SU-DHL-6 (cell line): ENCODE measurements at regions not wholly inside any gene's neighbourhood (a gene's known extent, or its start where the extent isn't known, plus 50 kb on each side); places are given as distances from the start of the nearest gene placed in this dataset.

ENCODE experiments used
- H2AFZ ChIP-seq: fragments of 200-600 bp; sonication (generic); 2 replicates; pipeline ENCODE4 v1.6.1; 2014; ENCODE audit warnings: low read depth, mild to moderate bottlenecking, moderate library complexity, mixed read lengths, antibody characterized with exemption, low read length; ENCODE audit not compliant: severe bottlenecking
- H3F3A ChIP-seq: fragments of 200-600 bp; shearing (Covaris generic); 2 replicates; pipeline ENCODE4 v1.6.0; 2016; ENCODE audit warnings: antibody characterized with exemption, mild to moderate bottlenecking; ENCODE audit not compliant: insufficient read depth
- H3K27ac ChIP-seq: fragments of 200-600 bp; sonication (generic); 2 replicates; pipeline ENCODE4 v1.5.1; 2016; ENCODE audit warnings: low read depth, mild to moderate bottlenecking, low read length, moderate library complexity, mixed read lengths
- H3K27me3 ChIP-seq: fragments of 200-600 bp; sonication (generic), shearing (Covaris generic); 2 replicates; pipeline ENCODE4 v1.6.0; 2014; ENCODE audit warnings: mild to moderate bottlenecking, low read length
- H3K36me3 ChIP-seq: fragments of 200-600 bp; sonication (generic); 2 replicates; pipeline ENCODE4 v1.6.1; 2014; ENCODE audit warnings: mild to moderate bottlenecking, low read length, mixed read lengths
- H3K4me2 ChIP-seq: fragments of 300-600, 200-600 bp; shearing (Covaris generic), sonication (generic); 2 replicates; pipeline ENCODE4 v1.6.0; 2014; ENCODE audit warnings: low read length, low read depth, mild to moderate bottlenecking; ENCODE audit not compliant: poor library complexity, severe bottlenecking
- H3K4me3 ChIP-seq: fragments of 200-600 bp; sonication (generic); 2 replicates; pipeline ENCODE4 v1.5.1; 2014; ENCODE audit warnings: antibody characterized with exemption, low read length, mild to moderate bottlenecking, mixed read lengths; ENCODE audit not compliant: insufficient read depth, poor library complexity, severe bottlenecking
- H3K79me2 ChIP-seq: fragments of 200-600 bp; sonication (generic); 2 replicates; pipeline ENCODE4 v1.6.1; 2014; ENCODE audit warnings: mild to moderate bottlenecking, low read length, moderate library complexity; ENCODE audit not compliant: insufficient read depth
- H3K9ac ChIP-seq: fragments of 200-600 bp; sonication (generic); 2 replicates; pipeline ENCODE4 v1.7.0; 2014; ENCODE audit warnings: mild to moderate bottlenecking, low read length
- H3K9me2 ChIP-seq: fragments of 200-600 bp; sonication (generic); replicated peaks from 2 replicates; pipeline ENCODE4 v1.6.1; 2014; ENCODE audit warnings: low read length; ENCODE audit not compliant: insufficient read depth
- H3K9me3 ChIP-seq: fragments of 200-600 bp; sonication (generic); 2 replicates; pipeline ENCODE4 v1.6.1; 2014; ENCODE audit warnings: low read length, mixed read lengths; ENCODE audit not compliant: insufficient read depth
- H4K20me1 ChIP-seq: fragments of 200-600 bp; sonication (generic); 2 replicates; pipeline ENCODE4 v1.6.1; 2014; ENCODE audit warnings: low read depth, mild to moderate bottlenecking, antibody characterized with exemption, low read length, moderate library complexity, mixed read lengths
- CTCF ChIP-seq: fragments of 200-600 bp; sonication (generic); IDR thresholded peaks from one replicate; pipeline ENCODE4 v1.5.1; 2017; ENCODE audit warnings: antibody characterized with exemption, mild to moderate bottlenecking, low read length, moderate library complexity; ENCODE audit not compliant: insufficient read depth, poor library complexity, severe bottlenecking
- EZH2phosphoT487 ChIP-seq: fragments of 200-600 bp; sonication (generic), shearing (Covaris generic); conservative IDR thresholded peaks from 2 replicates; pipeline ENCODE4 v1.6.1; 2018; ENCODE audit warnings: mild to moderate bottlenecking, antibody characterized with exemption, low read length, moderate library complexity, mixed read lengths

GRCh38 chr21:43333298-43334062 lies 93.5 kb downstream of the SIK1 start:
- no peaks in the 10 kb centered on the region for H3K79me2 ChIP-seq
- H3F3A ChIP-seq: no peaks in the 10 kb centered on the region
- no peaks in the 10 kb centered on the region for H4K20me1 ChIP-seq
- H3K9ac ChIP-seq: no peak overlapping the region
- no peak overlapping the region for H3K4me3 ChIP-seq
- TF ChIP-seq CTCF: no peak
- no peak for TF ChIP-seq EZH2phosphoT487
- no peak overlapping the region for H2AFZ ChIP-seq
- no peak overlapping the region for H3K4me2 ChIP-seq
- no peaks in the 10 kb centered on the region for H3K27me3 ChIP-seq
- H3K27ac ChIP-seq: no peak overlapping the region
- no peaks in the 10 kb centered on the region for H3K9me2 ChIP-seq
- no peaks in the 10 kb centered on the region for H3K9me3 ChIP-seq
- H3K36me3 ChIP-seq: no peaks in the 10 kb centered on the region

- Histone ChIP-seq H4K20me1 (no peaks in the 10 kb centered on the region), H3K27me3 (no peaks in the 10 kb centered on the region), H3K9me2 (no peaks in the 10 kb centered on the region), H3K9ac (no peak overlapping the region), H3F3A (no peaks in the 10 kb centered on the region), H3K4me2 (no peak overlapping the region), H3K79me2 (no peaks in the 10 kb centered on the region), H3K4me3 (no peak overlapping the region), H3K9me3 (no peaks in the 10 kb centered on the region), H3K27ac (no peak overlapping the region), H3K36me3 (no peaks in the 10 kb centered on the region), H2AFZ (no peak overlapping the region)
- TF ChIP-seq EZH2phosphoT487 (no peak), CTCF (no peak)
Measured at GRCh38 chr21:43332861-43333297, 94.1 kb downstream of the SIK1 start.

GRCh38 chr21:43331962-43332828 lies 94.7 kb downstream of the SIK1 start:
- Histone ChIP-seq H3K27ac (no peak overlapping the region), H3K9me3 (no peaks in the 10 kb centered on the region), H3K4me2 (no peak overlapping the region), H2AFZ (no peak overlapping the region), H3K9me2 (no peaks in the 10 kb centered on the region), H3K79me2 (no peaks in the 10 kb centered on the region), H3K4me3 (no peak overlapping the region), H3K36me3 (no peaks in the 10 kb centered on the region), H4K20me1 (no peaks in the 10 kb centered on the region), H3F3A (no peaks in the 10 kb centered on the region), H3K9ac (no peak overlapping the region), H3K27me3 (no peaks in the 10 kb centered on the region)
- TF ChIP-seq CTCF: no peak
- no peak for TF ChIP-seq EZH2phosphoT487
